Astrocyte (in vitro differentiated cells and primary cell): ENCODE measurements at regions not wholly inside any gene's neighbourhood (a gene's known extent, or its start where the extent isn't known, plus 50 kb on each side); places are given as distances from the start of the nearest gene placed in this dataset.
A peak's percentile ranks its signal among the peaks of the same experiment; 100 is the strongest.

Experiments used
- DNase-seq: peaks from one replicate; pipeline ENCODE4 v3.0.0-alpha.2; 2010; ENCODE audit warnings: low read depth
- FAIRE-seq: peaks from 2 replicates; lab custom pipeline; 2011; peaks lifted over from hg19 to GRCh38; lab: Jason Lieb, UNC
- H2AFZ ChIP-seq: 2 replicates; pipeline ENCODE4 v1.6.0; 2012; ENCODE audit warnings: low read depth, low read length, inconsistent platforms
- H3K27ac ChIP-seq: 2 replicates; pipeline ENCODE4 v1.5.1; 2011; ENCODE audit warnings: low read depth, low read length, inconsistent platforms
- H3K27me3 ChIP-seq: 2 replicates; pipeline ENCODE4 v1.6.0; 2011; ENCODE audit warnings: low read length, inconsistent platforms; ENCODE audit not compliant: insufficient read depth
- H3K36me3 ChIP-seq: 2 replicates; pipeline ENCODE4 v1.5.1; 2011; ENCODE audit warnings: low read length, inconsistent platforms; ENCODE audit not compliant: insufficient read depth
- H3K4me1 ChIP-seq: 2 replicates; pipeline ENCODE4 v1.5.1; 2011; ENCODE audit warnings: low read length, inconsistent platforms; ENCODE audit not compliant: insufficient read depth
- H3K4me2 ChIP-seq: 2 replicates; pipeline ENCODE4 v1.6.0; 2012; ENCODE audit warnings: low read length, inconsistent platforms
- H3K4me3 ChIP-seq: 2 replicates; pipeline ENCODE4 v1.5.1; 2011; ENCODE audit warnings: low read depth, mild to moderate bottlenecking, low read length, inconsistent platforms; ENCODE audit not compliant: insufficient read depth
- H3K79me2 ChIP-seq: 2 replicates; pipeline ENCODE4 v1.6.0; 2012; ENCODE audit warnings: mild to moderate bottlenecking, low read length, inconsistent platforms; ENCODE audit not compliant: insufficient read depth
- H3K9ac ChIP-seq: 2 replicates; pipeline ENCODE4 v1.6.0; 2012; ENCODE audit warnings: mild to moderate bottlenecking, low read length, inconsistent platforms
- H3K9me3 ChIP-seq: 2 replicates; pipeline ENCODE4 v1.5.1; 2012; ENCODE audit warnings: low read depth, mild to moderate bottlenecking, low read length, inconsistent platforms; ENCODE audit not compliant: insufficient read depth
- H4K20me1 ChIP-seq: 2 replicates; pipeline ENCODE4 v1.6.0; 2012; ENCODE audit warnings: low read length, inconsistent platforms; ENCODE audit not compliant: insufficient read depth
- H3K27ac Mint-ChIP-seq: one replicate; pipeline ENCODE4 v1.8.0; 2021; ENCODE audit warnings: mild to moderate bottlenecking, mixed read lengths; ENCODE audit not compliant: unreplicated experiment
- H3K27me3 Mint-ChIP-seq: one replicate; pipeline ENCODE4 v1.8.0; 2021; ENCODE audit warnings: low read depth, mixed read lengths; ENCODE audit not compliant: unreplicated experiment
- H3K36me3 Mint-ChIP-seq: one replicate; pipeline ENCODE4 v1.8.0; 2021; ENCODE audit warnings: low read depth, mixed read lengths; ENCODE audit not compliant: unreplicated experiment
- H3K4me1 Mint-ChIP-seq: one replicate; pipeline ENCODE4 v1.8.0; 2021; ENCODE audit warnings: low read depth, mixed read lengths; ENCODE audit not compliant: unreplicated experiment
- H3K4me3 Mint-ChIP-seq: one replicate; pipeline ENCODE4 v1.8.0; 2021; ENCODE audit warnings: mild to moderate bottlenecking, moderate library complexity, mixed read lengths; ENCODE audit not compliant: unreplicated experiment
- H3K9me3 Mint-ChIP-seq: one replicate; pipeline ENCODE4 v1.8.0; 2021; ENCODE audit warnings: mild to moderate bottlenecking, mixed read lengths; ENCODE audit not compliant: unreplicated experiment
- EZH2 ChIP-seq: IDR thresholded peaks from 2 replicates; pipeline ENCODE4 v1.6.1; 2012; ENCODE audit warnings: mild to moderate bottlenecking, low read length, inconsistent platforms; ENCODE audit not compliant: insufficient read depth
- TF ChIP-seq, protein P1 (sequence below): IDR thresholded peaks from 2 replicates; pipeline ENCODE4 v1.5.1; 2011; ENCODE audit warnings: low read depth, mild to moderate bottlenecking, inconsistent platforms, low read length, moderate library complexity; ENCODE audit not compliant: insufficient read depth

DNA sequence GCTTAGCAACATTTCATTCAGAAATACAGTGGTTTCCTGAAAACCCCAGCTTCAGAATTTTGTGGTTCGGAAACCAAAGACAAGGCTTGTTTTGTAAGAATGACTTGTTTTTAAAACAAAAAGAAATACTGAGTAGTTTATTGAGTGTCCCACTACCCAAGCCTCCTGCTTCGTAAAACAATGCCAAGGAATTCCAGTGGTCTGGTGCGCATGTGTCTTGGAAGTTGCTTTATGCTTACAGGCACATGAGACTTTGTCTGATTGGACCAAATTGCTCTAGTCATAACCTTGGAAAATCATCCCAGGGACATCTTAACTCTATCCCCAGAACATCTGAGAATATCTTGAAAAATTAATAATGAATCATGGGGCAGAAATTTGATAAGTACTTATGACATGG lies 77.1 kb upstream of the FST start:
- peak overlapping the region; percentile 43 for H3K27ac ChIP-seq
- H3K4me3 ChIP-seq, result no peak overlapping the region
- FAIRE-seq (no peak), DNase-seq (peak; percentile 72)
- no peak overlapping the region for H3K4me3 Mint-ChIP-seq
- no peak overlapping the region for H3K27ac Mint-ChIP-seq
- H3K36me3 Mint-ChIP-seq, result peaks cover 1% of the 10 kb centered on the region
- no peaks in the 10 kb centered on the region for H3K79me2 ChIP-seq
- peaks cover 4% of the 10 kb centered on the region for H3K9me3 Mint-ChIP-seq
- no peak overlapping the region for H3K9ac ChIP-seq
- H3K27me3 ChIP-seq, result no peaks in the 10 kb centered on the region
- H3K27me3 Mint-ChIP-seq, result no peaks in the 10 kb centered on the region
- peaks cover 34% of the 10 kb centered on the region for H3K4me1 Mint-ChIP-seq
- no peak overlapping the region for H2AFZ ChIP-seq
- no peaks in the 10 kb centered on the region for H3K9me3 ChIP-seq
- H3K4me1 ChIP-seq, result peaks cover 27% of the 10 kb centered on the region
- no peak overlapping the region for H3K4me2 ChIP-seq
- no peaks in the 10 kb centered on the region for H3K36me3 ChIP-seq
- no peaks in the 10 kb centered on the region for H4K20me1 ChIP-seq
- TF ChIP-seq EZH2, result no peak

DNA sequence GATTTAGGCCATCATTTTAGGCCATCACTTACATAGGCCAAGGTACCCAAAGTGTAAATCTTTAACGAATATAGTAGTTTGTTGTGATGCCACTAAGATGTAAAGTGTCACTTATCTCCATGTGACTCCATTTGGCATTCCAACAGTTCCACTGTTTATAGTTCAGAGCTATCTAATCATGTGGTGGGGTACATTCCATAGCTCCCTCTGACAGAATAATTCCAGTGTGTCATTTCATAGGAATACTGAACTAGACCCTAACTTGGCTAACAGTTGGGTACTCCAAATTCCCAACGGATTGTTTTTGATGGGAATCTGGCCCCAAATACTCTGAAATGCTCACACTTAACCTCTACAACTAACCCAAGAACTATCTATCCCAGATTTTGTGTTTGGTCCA lies 76.7 kb upstream of the FST start:
- no peak overlapping the region for H3K4me3 ChIP-seq
- peak overlapping the region; percentile 13 for H3K9ac ChIP-seq
- peak overlapping the region; percentile 43 for H3K27ac ChIP-seq
- H3K9me3 Mint-ChIP-seq, result peaks cover 4% of the 10 kb centered on the region
- TF ChIP-seq, protein P1, sequence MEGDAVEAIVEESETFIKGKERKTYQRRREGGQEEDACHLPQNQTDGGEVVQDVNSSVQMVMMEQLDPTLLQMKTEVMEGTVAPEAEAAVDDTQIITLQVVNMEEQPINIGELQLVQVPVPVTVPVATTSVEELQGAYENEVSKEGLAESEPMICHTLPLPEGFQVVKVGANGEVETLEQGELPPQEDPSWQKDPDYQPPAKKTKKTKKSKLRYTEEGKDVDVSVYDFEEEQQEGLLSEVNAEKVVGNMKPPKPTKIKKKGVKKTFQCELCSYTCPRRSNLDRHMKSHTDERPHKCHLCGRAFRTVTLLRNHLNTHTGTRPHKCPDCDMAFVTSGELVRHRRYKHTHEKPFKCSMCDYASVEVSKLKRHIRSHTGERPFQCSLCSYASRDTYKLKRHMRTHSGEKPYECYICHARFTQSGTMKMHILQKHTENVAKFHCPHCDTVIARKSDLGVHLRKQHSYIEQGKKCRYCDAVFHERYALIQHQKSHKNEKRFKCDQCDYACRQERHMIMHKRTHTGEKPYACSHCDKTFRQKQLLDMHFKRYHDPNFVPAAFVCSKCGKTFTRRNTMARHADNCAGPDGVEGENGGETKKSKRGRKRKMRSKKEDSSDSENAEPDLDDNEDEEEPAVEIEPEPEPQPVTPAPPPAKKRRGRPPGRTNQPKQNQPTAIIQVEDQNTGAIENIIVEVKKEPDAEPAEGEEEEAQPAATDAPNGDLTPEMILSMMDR, result no peak
- TF ChIP-seq EZH2, result no peak
- H3K79me2 ChIP-seq, result no peaks in the 10 kb centered on the region
- H3K36me3 Mint-ChIP-seq, result peaks cover 1% of the 10 kb centered on the region
- H3K9me3 ChIP-seq, result no peaks in the 10 kb centered on the region
- peaks cover 24% of the 10 kb centered on the region for H3K4me1 ChIP-seq
- FAIRE-seq, result peak; percentile 58
- peak overlapping the region; percentile 69 for H3K27ac Mint-ChIP-seq
- H3K4me2 ChIP-seq, result peak overlapping the region; percentile 1
- DNase-seq, result peak; percentile 79
- no peak overlapping the region for H2AFZ ChIP-seq
- no peaks in the 10 kb centered on the region for H3K36me3 ChIP-seq
- H3K4me1 Mint-ChIP-seq, result peaks cover 31% of the 10 kb centered on the region
- H3K27me3 Mint-ChIP-seq, result no peaks in the 10 kb centered on the region
- no peaks in the 10 kb centered on the region for H3K27me3 ChIP-seq
- H4K20me1 ChIP-seq, result no peaks in the 10 kb centered on the region
- no peak overlapping the region for H3K4me3 Mint-ChIP-seq

DNA sequence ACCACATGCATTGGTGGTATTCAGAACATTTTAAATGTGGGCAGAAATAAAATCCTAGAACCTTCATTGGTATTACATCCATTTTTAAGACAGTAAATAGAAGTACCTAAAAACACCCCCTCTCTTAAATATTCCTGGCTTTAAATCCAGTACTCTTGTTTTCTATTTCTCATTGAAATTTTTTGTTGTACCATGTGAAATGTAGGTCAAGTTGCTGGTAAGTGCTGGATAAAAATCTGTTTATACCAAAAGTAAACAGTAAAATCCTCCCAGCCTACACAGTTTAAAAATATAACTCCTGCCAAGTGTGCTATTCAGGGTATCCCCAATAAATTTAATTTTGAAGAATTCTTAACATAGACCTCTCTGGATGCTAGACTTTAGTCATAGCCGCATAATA lies 75.0 kb upstream of the FST start:
- Histone ChIP-seq H2AFZ (no peak overlapping the region), H3K79me2 (no peaks in the 10 kb centered on the region), H3K27me3 (no peaks in the 10 kb centered on the region), H3K36me3 (no peaks in the 10 kb centered on the region), H3K4me1 (peaks cover 24% of the 10 kb centered on the region), H4K20me1 (no peaks in the 10 kb centered on the region), H3K4me2 (no peak overlapping the region), H3K4me3 (no peak overlapping the region), H3K27ac (no peak overlapping the region), H3K9me3 (no peaks in the 10 kb centered on the region), H3K9ac (no peak overlapping the region)
- H3K4me1 Mint-ChIP-seq, result peaks cover 28% of the 10 kb centered on the region
- TF ChIP-seq, protein P1, result no peak
- no peak for TF ChIP-seq EZH2
- no peaks in the 10 kb centered on the region for H3K27me3 Mint-ChIP-seq
- H3K36me3 Mint-ChIP-seq, result peaks cover 1% of the 10 kb centered on the region
- peaks cover 4% of the 10 kb centered on the region for H3K9me3 Mint-ChIP-seq
- H3K27ac Mint-ChIP-seq, result peak overlapping the region; percentile 95
- DNase-seq, result no peak
- no peak for FAIRE-seq
- no peak overlapping the region for H3K4me3 Mint-ChIP-seq
